KMS-11 (cell line): ENCODE measurements at regions not wholly inside any gene's neighbourhood (a gene's known extent, or its start where the extent isn't known, plus 50 kb on each side); places are given as distances from the start of the nearest gene placed in this dataset.

Experiments used
- H2AFZ ChIP-seq: fragments of 200-600 bp; sonication (generic); 2 replicates; pipeline ENCODE4 v1.6.1; 2016; ENCODE audit warnings: antibody characterized with exemption, mixed run types, low read depth
- H3K27ac ChIP-seq: fragments of 200-600 bp; sonication (generic); 2 replicates; pipeline ENCODE4 v1.6.1; 2016; ENCODE audit warnings: mild to moderate bottlenecking, mixed run types
- H3K27me3 ChIP-seq: fragments of 200-600 bp; sonication (generic); 2 replicates; pipeline ENCODE4 v1.6.1; 2017; ENCODE audit warnings: mild to moderate bottlenecking, low read depth, mixed run types, moderate library complexity; ENCODE audit not compliant: insufficient read depth
- H3K36me3 ChIP-seq: fragments of 200-600 bp; sonication (generic); 2 replicates; pipeline ENCODE4 v1.6.1; 2017; ENCODE audit warnings: mild to moderate bottlenecking, mixed run types; ENCODE audit not compliant: insufficient read depth
- H3K4me1 ChIP-seq: fragments of 200-600 bp; sonication (generic); 2 replicates; pipeline ENCODE4 v1.6.1; 2016; ENCODE audit warnings: mild to moderate bottlenecking, low read depth, mixed run types; ENCODE audit not compliant: poor library complexity, severe bottlenecking
- H3K4me2 ChIP-seq: fragments of 200-600 bp; sonication (generic); 2 replicates; pipeline ENCODE4 v1.7.0; 2016; ENCODE audit warnings: mild to moderate bottlenecking, mixed run types
- H3K4me3 ChIP-seq: fragments of 200-600 bp; sonication (generic); IDR thresholded peaks from 2 replicates; pipeline ENCODE4 v1.6.1; 2017; ENCODE audit warnings: low read depth, low read length, mixed read lengths; ENCODE audit not compliant: insufficient read depth
- H3K79me2 ChIP-seq: fragments of 200-600 bp; sonication (generic); 2 replicates; pipeline ENCODE4 v1.6.1; 2016; ENCODE audit warnings: low read depth, mixed run types; ENCODE audit not compliant: insufficient read depth
- H3K9ac ChIP-seq: fragments of 200-600 bp; sonication (generic); 2 replicates; pipeline ENCODE4 v1.6.1; 2016; ENCODE audit warnings: mild to moderate bottlenecking, mixed run types
- H4K20me1 ChIP-seq: fragments of 200-600 bp; sonication (generic); 2 replicates; pipeline ENCODE4 v1.6.1; 2016; ENCODE audit warnings: mild to moderate bottlenecking, mixed run types; ENCODE audit not compliant: insufficient read depth
- CTCF ChIP-seq: fragments of 200-600 bp; sonication (generic); conservative IDR thresholded peaks from 2 replicates; pipeline ENCODE4 v1.6.1; 2017; ENCODE audit warnings: low read depth, mild to moderate bottlenecking, antibody characterized with exemption, low read length, moderate library complexity, mixed read lengths

GRCh38 chr10:128657548-128657947, 531.3 kb upstream of the MKI67 start:
- H4K20me1 ChIP-seq: no peaks in the 10 kb centered on the region
- no peak overlapping the region for H2AFZ ChIP-seq
- TF ChIP-seq CTCF: no peak

GRCh38 chr10:128660726-128661125, 534.5 kb upstream of the MKI67 start:
- H2AFZ ChIP-seq: no peak overlapping the region
- no peak for TF ChIP-seq CTCF

More at GRCh38 chr10:128657548-128657947, 531.3 kb upstream of the MKI67 start:
- H3K36me3 ChIP-seq: no peaks in the 10 kb centered on the region
- H3K27ac ChIP-seq: no peak overlapping the region
- no peak overlapping the region for H3K9ac ChIP-seq
- no peak overlapping the region for H3K4me2 ChIP-seq
- no peaks in the 10 kb centered on the region for H3K27me3 ChIP-seq
- no peak overlapping the region for H3K4me3 ChIP-seq
- no peaks in the 10 kb centered on the region for H3K4me1 ChIP-seq
- H3K79me2 ChIP-seq: no peaks in the 10 kb centered on the region

GRCh38 chr10:128661404-128662197, 535.4 kb upstream of the MKI67 start:
- H3K79me2 ChIP-seq: no peaks in the 10 kb centered on the region
- no peak for TF ChIP-seq CTCF
- no peaks in the 10 kb centered on the region for H4K20me1 ChIP-seq
- no peak overlapping the region for H3K9ac ChIP-seq
- no peaks in the 10 kb centered on the region for H3K4me1 ChIP-seq
- H3K27ac ChIP-seq: no peak overlapping the region
- H3K27me3 ChIP-seq: no peaks in the 10 kb centered on the region
- H2AFZ ChIP-seq: no peak overlapping the region
- H3K36me3 ChIP-seq: no peaks in the 10 kb centered on the region
- no peak overlapping the region for H3K4me3 ChIP-seq
- no peak overlapping the region for H3K4me2 ChIP-seq

More at GRCh38 chr10:128660726-128661125, 534.5 kb upstream of the MKI67 start:
- no peaks in the 10 kb centered on the region for H3K36me3 ChIP-seq
- H3K27ac ChIP-seq: no peak overlapping the region
- no peaks in the 10 kb centered on the region for H3K79me2 ChIP-seq
- H3K9ac ChIP-seq: no peak overlapping the region
- H3K4me2 ChIP-seq: no peak overlapping the region
- H3K4me3 ChIP-seq: no peak overlapping the region
- H3K4me1 ChIP-seq: no peaks in the 10 kb centered on the region
- H4K20me1 ChIP-seq: no peaks in the 10 kb centered on the region
- no peaks in the 10 kb centered on the region for H3K27me3 ChIP-seq

GRCh38 chr10:128662520-128662919, 536.3 kb upstream of the MKI67 start:
- no peaks in the 10 kb centered on the region for H3K4me1 ChIP-seq
- no peaks in the 10 kb centered on the region for H3K36me3 ChIP-seq
- no peak overlapping the region for H3K27ac ChIP-seq
- no peak overlapping the region for H3K9ac ChIP-seq
- TF ChIP-seq CTCF: no peak
- no peak overlapping the region for H2AFZ ChIP-seq
- H3K4me2 ChIP-seq: no peak overlapping the region
- H4K20me1 ChIP-seq: no peaks in the 10 kb centered on the region
- no peaks in the 10 kb centered on the region for H3K79me2 ChIP-seq
- H3K4me3 ChIP-seq: no peak overlapping the region
- no peaks in the 10 kb centered on the region for H3K27me3 ChIP-seq
